Neural cell (in vitro differentiated cells): ENCODE measurements at regions not wholly inside any gene's neighbourhood (a gene's known extent, or its start where the extent isn't known, plus 50 kb on each side); places are given as distances from the start of the nearest gene placed in this dataset.

Source experiments
- H2AFZ ChIP-seq: fragments of 200-600, 300-800 bp; sonication (generic), shearing (Covaris generic); 2 replicates; pipeline ENCODE4 v1.6.0; 2014; ENCODE audit warnings: low read depth, mild to moderate bottlenecking, antibody characterized with exemption, low read length, moderate library complexity
- H3F3A ChIP-seq: fragments of 200-600 bp; shearing (Covaris generic); 2 replicates; pipeline ENCODE4 v1.6.1; 2016; ENCODE audit warnings: mild to moderate bottlenecking, moderate library complexity, mixed read lengths, antibody characterized with exemption, low read length; ENCODE audit not compliant: insufficient read depth, poor library complexity, severe bottlenecking
- H3K27ac ChIP-seq: fragments of 200-600, 300-800 bp; sonication (generic), shearing (Covaris generic); 2 replicates; pipeline ENCODE4 v1.5.1; 2014; ENCODE audit warnings: mild to moderate bottlenecking, low read length, moderate library complexity
- H3K27me3 ChIP-seq: fragments of 300-800, 200-600 bp; sonication (generic), shearing (Covaris generic); 2 replicates; pipeline ENCODE4 v1.6.0; 2014; ENCODE audit warnings: mild to moderate bottlenecking, low read depth, low read length, moderate library complexity; ENCODE audit not compliant: insufficient read depth
- H3K36me3 ChIP-seq: fragments of 300-800, 200-600 bp; sonication (generic), shearing (Covaris generic); 2 replicates; pipeline ENCODE4 v1.5.1; 2014; ENCODE audit warnings: mild to moderate bottlenecking, antibody characterized with exemption, low read length, moderate library complexity; ENCODE audit not compliant: insufficient read depth
- H3K4me2 ChIP-seq: fragments of 300-800, 200-600 bp; sonication (generic), shearing (Covaris generic); 2 replicates; pipeline ENCODE4 v1.6.0; 2014; ENCODE audit warnings: mild to moderate bottlenecking, low read length
- H3K4me3 ChIP-seq: fragments of 300-800, 200-600 bp; sonication (generic), shearing (Covaris generic); 2 replicates; pipeline ENCODE4 v1.5.1; 2014; ENCODE audit warnings: mild to moderate bottlenecking, low read length, moderate library complexity
- H3K79me2 ChIP-seq: fragments of 200-600 bp; shearing (Covaris generic); replicated peaks from 2 replicates; pipeline ENCODE4 v1.6.0; 2014; ENCODE audit warnings: mild to moderate bottlenecking, low read length, moderate library complexity; ENCODE audit not compliant: insufficient read depth
- H3K9ac ChIP-seq: fragments of 300-800, 200-600 bp; sonication (generic), shearing (Covaris generic); 2 replicates; pipeline ENCODE4 v1.6.1; 2016; ENCODE audit warnings: mild to moderate bottlenecking, low read length, mixed read lengths
- H3K9me2 ChIP-seq: fragments of 200-600 bp; shearing (Covaris generic); 2 replicates; pipeline ENCODE4 v1.6.1; 2016; ENCODE audit warnings: mild to moderate bottlenecking, low read length, mixed read lengths; ENCODE audit not compliant: insufficient read depth
- H3K9me3 ChIP-seq: fragments of 200-600, 300-800 bp; sonication (generic), shearing (Covaris generic); 2 replicates; pipeline ENCODE4 v1.6.1; 2016; ENCODE audit warnings: mild to moderate bottlenecking, mixed run types, low read length, moderate library complexity, mixed read lengths
- H4K20me1 ChIP-seq: fragments of 200-600 bp; shearing (Covaris generic); 2 replicates; pipeline ENCODE4 v1.6.1; 2016; ENCODE audit warnings: mild to moderate bottlenecking, mixed run types; ENCODE audit not compliant: insufficient read depth
- CTCF ChIP-seq: fragments of 450-650 bp; IDR thresholded peaks from 2 replicates; pipeline ENCODE4 v1.5.1; 2014; ENCODE audit warnings: antibody characterized with exemption, mild to moderate bottlenecking, moderate library complexity; ENCODE audit not compliant: poor library complexity, severe bottlenecking
- EP300 ChIP-seq: fragments of 450-650 bp; conservative IDR thresholded peaks from 2 replicates; pipeline ENCODE4 v1.6.1; 2014; ENCODE audit warnings: antibody characterized with exemption, mild to moderate bottlenecking, moderate library complexity; ENCODE audit not compliant: poor library complexity, severe bottlenecking
- EZH2 ChIP-seq: fragments of 200-600, 300-800 bp; shearing (Covaris generic), sonication (generic); IDR thresholded peaks from 2 replicates; pipeline ENCODE4 v1.6.1; 2014; ENCODE audit warnings: antibody characterized with exemption, low read length, borderline replicate concordance, mild to moderate bottlenecking; ENCODE audit not compliant: insufficient read depth, poor library complexity, severe bottlenecking
- MXI1 ChIP-seq: fragments of 450-650 bp; conservative IDR thresholded peaks from 2 replicates; pipeline ENCODE4 v1.6.1; 2014; ENCODE audit warnings: antibody characterized with exemption, mild to moderate bottlenecking; ENCODE audit not compliant: poor library complexity, severe bottlenecking
- POLR2AphosphoS5 ChIP-seq: IDR thresholded peaks from 2 replicates; pipeline ENCODE4 v1.6.1; 2012
- RAD21 ChIP-seq: fragments of 450-650 bp; conservative IDR thresholded peaks from 2 replicates; pipeline ENCODE4 v1.6.1; 2014; ENCODE audit warnings: antibody characterized with exemption, mild to moderate bottlenecking, moderate library complexity
- REST ChIP-seq: IDR thresholded peaks from 2 replicates; pipeline ENCODE4 v1.6.1; 2012; ENCODE audit warnings: borderline replicate concordance
- SMC3 ChIP-seq: fragments of 450-650 bp; conservative IDR thresholded peaks from 2 replicates; pipeline ENCODE4 v1.6.1; 2014; ENCODE audit warnings: antibody characterized with exemption, mild to moderate bottlenecking, moderate library complexity; ENCODE audit not compliant: poor library complexity
- TAF1 ChIP-seq: IDR thresholded peaks from 2 replicates; pipeline ENCODE4 v1.6.1; 2012; ENCODE audit warnings: low read depth

GRCh38 chr1:113219377-113219776, 146.4 kb downstream of the LRIG2 start:
- Histone ChIP-seq H3K4me2 (no peak overlapping the region), H3F3A (no peaks in the 10 kb centered on the region), H3K36me3 (no peaks in the 10 kb centered on the region), H3K9me2 (no peaks in the 10 kb centered on the region), H3K27ac (no peak overlapping the region), H3K27me3 (no peaks in the 10 kb centered on the region), H3K4me3 (no peak overlapping the region), H3K9me3 (peaks cover 4% of the 10 kb centered on the region), H3K9ac (no peak overlapping the region), H2AFZ (no peak overlapping the region), H3K79me2 (no peaks in the 10 kb centered on the region), H4K20me1 (no peaks in the 10 kb centered on the region)
- TF ChIP-seq EP300, result no peak

GRCh38 chr1:113219828-113220227, 146.8 kb downstream of the LRIG2 start:
- Histone ChIP-seq H3K79me2 (no peaks in the 10 kb centered on the region), H3K9me2 (no peaks in the 10 kb centered on the region), H3K9me3 (peaks cover 3% of the 10 kb centered on the region), H3K9ac (no peak overlapping the region), H3F3A (no peaks in the 10 kb centered on the region), H2AFZ (no peak overlapping the region), H3K36me3 (no peaks in the 10 kb centered on the region), H3K27me3 (no peaks in the 10 kb centered on the region), H3K27ac (no peak overlapping the region), H3K4me3 (no peak overlapping the region), H3K4me2 (no peak overlapping the region), H4K20me1 (no peaks in the 10 kb centered on the region)
- TF ChIP-seq SMC3 (no peak), RAD21 (no peak), MXI1 (no peak)

- H3K4me3 ChIP-seq, result no peak overlapping the region
- no peak overlapping the region for H3K9ac ChIP-seq
- H3K9me2 ChIP-seq, result no peaks in the 10 kb centered on the region
- no peak overlapping the region for H3K27ac ChIP-seq
- H3K36me3 ChIP-seq, result no peaks in the 10 kb centered on the region
- H3K27me3 ChIP-seq, result no peaks in the 10 kb centered on the region
- H2AFZ ChIP-seq, result no peak overlapping the region
- H3K4me2 ChIP-seq, result no peak overlapping the region
- TF ChIP-seq CTCF (no peak), POLR2AphosphoS5 (no peak), EP300 (no peak), MXI1 (no peak), SMC3 (no peak), EZH2 (no peak), TAF1 (no peak), REST (no peak), RAD21 (no peak)
- H3K79me2 ChIP-seq, result no peaks in the 10 kb centered on the region
- no peaks in the 10 kb centered on the region for H4K20me1 ChIP-seq
- no peaks in the 10 kb centered on the region for H3K9me3 ChIP-seq
- H3F3A ChIP-seq, result no peaks in the 10 kb centered on the region
Measured at GRCh38 chr1:113223040-113223439, 150.0 kb downstream of the LRIG2 start.
